ENCODE measurements at regions not wholly inside any gene's neighbourhood (a gene's known extent, or its start where the extent isn't known, plus 50 kb on each side); places are given as distances from the start of the nearest gene placed in this dataset.

DNA sequence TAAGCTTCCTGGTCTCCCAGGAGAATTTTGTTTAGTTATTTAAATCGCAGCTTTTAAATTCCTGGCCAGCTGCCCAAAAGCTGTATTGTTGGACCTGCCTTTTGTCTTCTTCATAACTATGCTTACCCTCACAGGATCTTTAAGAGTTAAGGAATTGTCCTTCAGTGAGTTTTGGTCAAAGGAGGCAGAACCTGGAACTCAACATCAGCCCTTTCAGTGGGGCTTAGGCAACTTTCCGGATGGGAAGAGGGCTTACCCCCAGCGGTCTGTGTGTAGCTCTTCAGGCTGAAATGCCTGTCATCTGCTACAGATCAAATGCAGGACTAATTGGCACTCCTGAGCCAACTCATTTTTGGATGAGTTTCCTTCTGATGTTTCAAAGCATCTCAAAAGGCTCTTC is 402.6 kb downstream of the SIPA1L2 start:
- in situ Hi-C loops (cut with HindIII; ENCODE audit: low sequenced_read_pairs) = loop anchor here (5.0 kb wide), 1 partner anchor 40 kb away; no protein-coding TSS in a partner anchor
- TF ChIP-seq, protein P1, sequence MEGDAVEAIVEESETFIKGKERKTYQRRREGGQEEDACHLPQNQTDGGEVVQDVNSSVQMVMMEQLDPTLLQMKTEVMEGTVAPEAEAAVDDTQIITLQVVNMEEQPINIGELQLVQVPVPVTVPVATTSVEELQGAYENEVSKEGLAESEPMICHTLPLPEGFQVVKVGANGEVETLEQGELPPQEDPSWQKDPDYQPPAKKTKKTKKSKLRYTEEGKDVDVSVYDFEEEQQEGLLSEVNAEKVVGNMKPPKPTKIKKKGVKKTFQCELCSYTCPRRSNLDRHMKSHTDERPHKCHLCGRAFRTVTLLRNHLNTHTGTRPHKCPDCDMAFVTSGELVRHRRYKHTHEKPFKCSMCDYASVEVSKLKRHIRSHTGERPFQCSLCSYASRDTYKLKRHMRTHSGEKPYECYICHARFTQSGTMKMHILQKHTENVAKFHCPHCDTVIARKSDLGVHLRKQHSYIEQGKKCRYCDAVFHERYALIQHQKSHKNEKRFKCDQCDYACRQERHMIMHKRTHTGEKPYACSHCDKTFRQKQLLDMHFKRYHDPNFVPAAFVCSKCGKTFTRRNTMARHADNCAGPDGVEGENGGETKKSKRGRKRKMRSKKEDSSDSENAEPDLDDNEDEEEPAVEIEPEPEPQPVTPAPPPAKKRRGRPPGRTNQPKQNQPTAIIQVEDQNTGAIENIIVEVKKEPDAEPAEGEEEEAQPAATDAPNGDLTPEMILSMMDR (IDR thresholded peaks at IDR 0.05; ENCODE audit: low read depth, low read length, missing control alignments) = no peak
- DNase-seq (ENCODE audit: low read depth) = no peak
- no peak overlapping the region for H3K4me3 ChIP-seq (ENCODE audit: low read depth, low read length)

GRCh38 chr1:232226197-232226712 is 403.7 kb downstream of the SIPA1L2 start:
- TF ChIP-seq, protein P1 (IDR thresholded peaks at IDR 0.05; ENCODE audit: low read depth, low read length, missing control alignments) = no peak
- H3K4me3 ChIP-seq (ENCODE audit: low read depth, low read length) = no peak overlapping the region
- in situ Hi-C loops (cut with HindIII; ENCODE audit: low sequenced_read_pairs) = loop anchor here (5.0 kb wide), 1 partner anchor 39 kb away; no protein-coding TSS in a partner anchor
- DNase-seq (ENCODE audit: low read depth) = peak; percentile 70

DNA sequence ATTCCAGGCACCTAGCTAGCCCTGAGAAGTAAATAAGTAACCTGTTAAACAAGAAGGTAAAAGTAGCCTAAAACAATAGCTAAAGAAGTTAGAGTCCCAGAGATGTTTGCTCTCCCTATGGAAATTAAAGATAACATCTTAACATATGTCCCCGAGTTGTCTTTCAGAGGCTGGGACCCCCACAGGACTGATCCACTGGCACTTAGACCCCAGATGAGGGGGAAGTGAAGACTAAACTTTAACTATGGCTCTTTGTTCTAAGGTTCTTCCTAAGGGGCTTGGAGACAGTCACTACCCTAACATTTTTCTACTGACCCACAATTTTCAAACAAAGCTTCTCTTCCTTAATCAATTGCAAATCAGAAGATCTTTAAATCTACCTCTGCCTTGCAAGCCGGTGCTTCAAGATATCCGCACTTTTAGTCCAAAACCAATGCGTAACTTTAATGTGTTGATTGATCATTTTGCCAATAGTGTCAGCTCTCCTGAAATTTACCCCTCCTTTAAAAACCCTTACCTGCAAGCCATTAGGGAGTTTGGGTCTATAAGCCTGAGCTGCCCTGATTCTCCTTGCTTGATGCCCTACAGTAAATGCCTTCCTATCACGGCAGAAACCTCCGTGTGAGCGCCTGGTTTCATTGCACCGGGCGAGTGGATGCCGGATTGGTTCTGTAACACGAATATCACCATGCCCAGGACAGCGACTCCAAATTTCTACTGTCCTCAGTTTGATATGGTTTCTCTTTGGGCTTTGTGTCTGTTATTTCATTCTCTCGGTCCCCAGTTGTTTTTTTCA is 404.4 kb downstream of the SIPA1L2 start:
- TF ChIP-seq, protein P1 (IDR thresholded peaks at IDR 0.05; ENCODE audit: low read depth, low read length, missing control alignments) = no peak
- in situ Hi-C loops (cut with HindIII; ENCODE audit: low sequenced_read_pairs) = loop anchor here (5.0 kb wide), 1 partner anchor 38 kb away; no protein-coding TSS in a partner anchor
- DNase-seq (ENCODE audit: low read depth) = no peak
- no peak overlapping the region for H3K4me3 ChIP-seq (ENCODE audit: low read depth, low read length)

GRCh38 chr1:232223887-232224286 is 406.0 kb downstream of the SIPA1L2 start:
- no peak for DNase-seq (ENCODE audit: low read depth)
- no peak overlapping the region for H3K4me3 ChIP-seq (ENCODE audit: low read depth, low read length)
- in situ Hi-C loops (cut with HindIII; ENCODE audit: low sequenced_read_pairs) = no loop called here
- TF ChIP-seq, protein P1 (IDR thresholded peaks at IDR 0.05; ENCODE audit: low read depth, low read length, missing control alignments) = no peak

GRCh38 chr1:232223183-232223708 is 406.7 kb downstream of the SIPA1L2 start:
- TF ChIP-seq, protein P1 (IDR thresholded peaks at IDR 0.05; ENCODE audit: low read depth, low read length, missing control alignments) = no peak
- in situ Hi-C loops (cut with HindIII; ENCODE audit: low sequenced_read_pairs) = no loop called here

DNA sequence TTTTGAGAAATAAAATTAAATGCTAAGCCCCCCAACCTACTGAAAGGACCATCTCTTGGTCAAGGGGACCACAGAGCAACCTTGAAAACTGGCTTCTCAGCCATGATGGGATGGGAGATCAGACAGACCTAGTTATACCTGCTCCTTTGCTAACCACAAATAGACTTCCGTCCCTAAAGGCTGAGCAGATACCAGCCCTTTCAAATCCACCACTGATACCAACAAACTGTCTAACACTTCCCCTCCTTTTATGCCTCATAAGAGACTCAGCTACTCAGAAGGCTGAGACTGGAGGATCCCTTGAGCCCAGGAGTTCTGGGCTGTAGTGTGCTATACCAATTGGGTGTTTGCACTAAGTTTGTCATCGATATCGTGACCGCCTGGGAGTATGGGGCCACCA is 407.3 kb downstream of the SIPA1L2 start:
- TF ChIP-seq, protein P1 (IDR thresholded peaks at IDR 0.05; ENCODE audit: low read depth, low read length, missing control alignments) = no peak
- H3K4me3 ChIP-seq (ENCODE audit: low read depth, low read length) = no peak overlapping the region
- in situ Hi-C loops (cut with HindIII; ENCODE audit: low sequenced_read_pairs) = no loop called here
- DNase-seq (ENCODE audit: low read depth) = no peak

More at GRCh38 chr1:232223183-232223708, 406.7 kb downstream of the SIPA1L2 start:
- DNase-seq (ENCODE audit: low read depth) = no peak
- H3K4me3 ChIP-seq (ENCODE audit: low read depth, low read length) = no peak overlapping the region
